CD4-positive, alpha-beta T cell (primary cell): ENCODE measurements at regions not wholly inside any gene's neighbourhood (a gene's known extent, or its start where the extent isn't known, plus 50 kb on each side); places are given as distances from the start of the nearest gene placed in this dataset.

Experiments
- ATAC-seq: fragments of 200-7000 bp; cut with Tn5 transposase; one replicate; pipeline ENCODE4 v1.10.0; 2022; ENCODE audit warnings: mild to moderate bottlenecking; ENCODE audit not compliant: poor library complexity
- CTCF ChIA-PET: fragments of 350-600 bp; sonication (Branson Sonifier 250); formaldehyde crosslinking; loops from one replicate; lab custom pipeline; 2021; ENCODE audit warnings: antibody characterized with exemption, inconsistent platforms; lab: Charles Lee
- POLR2A ChIA-PET: fragments of 350-600 bp; sonication (Branson Sonifier 250); formaldehyde crosslinking; loops from one replicate; lab custom pipeline; 2021; ENCODE audit warnings: antibody characterized with exemption, inconsistent platforms; lab: Charles Lee
- DNase-seq, 14 experiments: peaks; one replicate each; pipeline ENCODE4 v3.0.0-alpha.2; 2013 to 2020; ENCODE audit warnings: mixed read lengths in 2 of 14
- H3K27ac ChIP-seq, 2 donors: one replicate each; pipeline versions ENCODE4 v1.5.1 to v1.7.0; 2013; ENCODE audit warnings: low read length in 2 of 2, low read depth in 1 of 2, mild to moderate bottlenecking in 1 of 2
- H3K27me3 ChIP-seq, 2 experiments: 1 replicate in 1 of 2; 2 replicates in 1 of 2; pipeline versions ENCODE4 v1.6.1 to v1.7.0; 2013; ENCODE audit warnings: low read length in 2 of 2, control low read depth in 1 of 2, mild to moderate bottlenecking in 1 of 2, moderate library complexity in 1 of 2; ENCODE audit not compliant: insufficient read depth in 2 of 2, control insufficient read depth in 1 of 2
- H3K36me3 ChIP-seq: one replicate; pipeline ENCODE4 v1.6.1; 2013; ENCODE audit warnings: low read length, control low read depth; ENCODE audit not compliant: insufficient read depth
- H3K4me1 ChIP-seq: one replicate; pipeline ENCODE4 v1.6.1; 2013; ENCODE audit warnings: low read length, control low read depth; ENCODE audit not compliant: insufficient read depth
- H3K4me3 ChIP-seq: one replicate; pipeline ENCODE4 v1.5.1; 2013; ENCODE audit warnings: mild to moderate bottlenecking, low read length, moderate library complexity
- H3K9me3 ChIP-seq, 2 experiments: 1 replicate in 1 of 2; 2 replicates in 1 of 2; pipeline versions ENCODE4 v1.6.1 to v1.7.0; 2013; ENCODE audit warnings: low read length in 2 of 2, mild to moderate bottlenecking in 2 of 2, control low read depth in 1 of 2, moderate library complexity in 1 of 2; ENCODE audit not compliant: control insufficient read depth in 1 of 2, insufficient read depth in 1 of 2
- H3K27ac Mint-ChIP-seq: one replicate; pipeline ENCODE4 v1.8.0; 2020; ENCODE audit warnings: mixed read lengths
- H3K27me3 Mint-ChIP-seq: one replicate; pipeline ENCODE4 v1.8.0; 2021; ENCODE audit warnings: mixed read lengths
- H3K36me3 Mint-ChIP-seq: one replicate; pipeline ENCODE4 v1.8.0; 2021; ENCODE audit warnings: low read depth, mixed read lengths
- H3K4me1 Mint-ChIP-seq: one replicate; pipeline ENCODE4 v1.8.0; 2021; ENCODE audit warnings: low read depth, mixed read lengths
- H3K4me3 Mint-ChIP-seq: one replicate; pipeline ENCODE4 v1.8.0; 2020; ENCODE audit warnings: mild to moderate bottlenecking, mixed read lengths
- H3K9me3 Mint-ChIP-seq: one replicate; pipeline ENCODE4 v1.8.0; 2020; ENCODE audit warnings: mixed read lengths
- CTCF ChIP-seq: fragments of 200-600 bp; IDR thresholded peaks from one replicate; pipeline ENCODE4 v1.8.0; 2022; ENCODE audit warnings: antibody characterized with exemption, mild to moderate bottlenecking
- intact Hi-C, 2 experiments: fragments of 100-400 bp; cut with DNase I in 1 of 2; cut with micrococcal nuclease in 1 of 2; formaldehyde crosslinking; loops; one replicate each; pipeline versions ENCODE4 v1.15.1 to v1.9.0; 2023 to 2025; cut with DNase I, micrococcal nuclease

DNA sequence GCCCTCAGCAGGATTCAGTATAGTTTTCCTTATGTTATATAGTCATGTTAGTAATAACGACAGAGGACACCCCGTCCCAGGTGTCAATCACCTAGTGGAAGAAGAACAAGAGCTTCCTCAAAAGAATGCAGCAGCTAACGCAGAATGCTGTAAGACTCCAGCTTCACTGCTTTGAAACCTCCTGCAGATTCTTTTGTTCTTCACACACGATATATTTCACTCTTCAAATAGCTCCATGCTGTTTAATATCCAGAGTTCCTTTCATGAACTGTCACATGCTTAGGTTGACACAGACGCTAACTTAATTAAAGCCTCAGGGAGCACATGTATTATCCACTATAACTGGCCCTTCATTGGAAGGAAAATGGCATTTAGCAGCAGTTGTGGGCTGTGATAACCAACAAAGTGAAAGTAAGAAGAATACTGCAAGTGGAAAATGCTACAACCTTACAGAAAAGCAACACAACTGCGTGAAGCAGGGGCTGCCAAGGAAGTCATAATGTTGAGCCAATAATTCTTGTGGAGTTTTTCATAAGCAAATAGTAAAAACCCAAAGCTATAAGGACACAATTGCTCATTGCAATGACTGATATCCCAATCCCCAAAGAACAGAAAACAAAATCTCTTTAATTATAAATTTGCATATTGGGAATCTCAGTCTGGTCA is 387.5 kb downstream of the PLK2 start:
- ATAC-seq, result no peak
- Mint-ChIP-seq H3K4me3 (no peak overlapping the region), H3K9me3 (no peaks in the 10 kb centered on the region), H3K27me3 (no peaks in the 10 kb centered on the region), H3K4me1 (no peaks in the 10 kb centered on the region), H3K36me3 (no peaks in the 10 kb centered on the region), H3K27ac (no peak overlapping the region)
- ChIA-PET CTCF (no interaction called here), POLR2A (no interaction called here)
- Histone ChIP-seq H3K4me3 (no peak overlapping the region), H3K27ac (no peak overlapping the region), H3K9me3 (peaks cover 0 to 8% of the 10 kb centered on the region in 2 experiments), H3K27me3 (no peaks in the 10 kb centered on the region), H3K36me3 (no peaks in the 10 kb centered on the region), H3K4me1 (no peaks in the 10 kb centered on the region)
- no peak for DNase-seq
- TF ChIP-seq CTCF, result no peak
- intact Hi-C loops, result no loop called here

- no peaks in the 10 kb centered on the region for H3K36me3 Mint-ChIP-seq
- no peak overlapping the region for H3K27ac Mint-ChIP-seq
- Histone ChIP-seq H3K27ac (no peak overlapping the region), H3K4me3 (no peak overlapping the region), H3K9me3 (peaks cover 0 to 8% of the 10 kb centered on the region in 2 experiments), H3K36me3 (no peaks in the 10 kb centered on the region), H3K4me1 (no peaks in the 10 kb centered on the region), H3K27me3 (no peaks in the 10 kb centered on the region)
- POLR2A ChIA-PET, result no interaction called here
- intact Hi-C loops, result no loop called here
- H3K9me3 Mint-ChIP-seq, result no peaks in the 10 kb centered on the region
- TF ChIP-seq CTCF, result no peak
- ATAC-seq (no peak), DNase-seq (no peak)
- no peak overlapping the region for H3K4me3 Mint-ChIP-seq
- no peaks in the 10 kb centered on the region for H3K4me1 Mint-ChIP-seq
- CTCF ChIA-PET, result no interaction called here
- H3K27me3 Mint-ChIP-seq, result no peaks in the 10 kb centered on the region
Observed at GRCh38 chr5:58071566-58071965, 388.3 kb downstream of the PLK2 start.

DNA sequence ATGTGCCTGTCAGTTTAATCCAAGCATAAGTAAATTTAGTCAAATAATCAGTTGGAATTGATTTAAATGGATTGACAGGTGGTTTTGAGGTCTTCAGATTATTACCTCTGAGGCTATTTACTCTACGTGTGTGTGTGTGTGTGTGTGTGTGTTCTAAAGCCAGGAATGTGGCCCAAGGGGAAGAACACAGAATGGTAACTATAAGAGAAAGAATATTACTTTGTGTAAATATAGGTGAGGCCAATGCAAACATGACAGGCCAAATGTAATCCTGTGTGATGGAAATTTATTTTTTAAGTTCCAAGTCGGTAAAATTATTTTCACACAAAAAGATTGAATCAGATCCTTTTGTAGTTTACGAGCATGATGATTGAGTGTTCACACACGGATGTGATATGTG is 390.0 kb downstream of the PLK2 start:
- intact Hi-C loops, result no loop called here

More for the DNA sequence above, 390.0 kb downstream of the PLK2 start:
- Histone ChIP-seq H3K9me3 (peaks cover 0 to 8% of the 10 kb centered on the region in 2 experiments), H3K27ac (no peak overlapping the region), H3K4me3 (no peak overlapping the region), H3K27me3 (no peaks in the 10 kb centered on the region), H3K36me3 (no peaks in the 10 kb centered on the region), H3K4me1 (no peaks in the 10 kb centered on the region)
- Mint-ChIP-seq H3K36me3 (no peaks in the 10 kb centered on the region), H3K27me3 (no peaks in the 10 kb centered on the region), H3K9me3 (no peaks in the 10 kb centered on the region), H3K27ac (no peak overlapping the region), H3K4me1 (no peaks in the 10 kb centered on the region), H3K4me3 (no peak overlapping the region)
- DNase-seq (no peak), ATAC-seq (no peak)
- no peak for TF ChIP-seq CTCF
- POLR2A ChIA-PET, result no interaction called here
- CTCF ChIA-PET, result no interaction called here
